CD4-positive, CD25-positive, alpha-beta regulatory T cell (primary cell): ENCODE measurements at regions not wholly inside any gene's neighbourhood (a gene's known extent, or its start where the extent isn't known, plus 50 kb on each side); places are given as distances from the start of the nearest gene placed in this dataset.
A peak's percentile ranks its signal among the peaks of the same experiment; 100 is the strongest.
"Not testable (repeated sequence)": the region's sequence is repeated elsewhere in the genome, so short reads cannot be mapped to it uniquely, and the experiment has no call there.

Experiments used
- ATAC-seq, 2 donors: fragments of 150-1000 bp; cut with Tn5 transposase; one replicate each; pipeline ENCODE4 v1.10.0; 2021; ENCODE audit warnings: low read depth in 2 of 2, moderate number of reproducible peaks in 2 of 2, moderate library complexity in 1 of 2
- DNase-seq, 3 donors: peaks; one replicate each; pipeline versions ENCODE4 v3.0.0 to v3.0.0-alpha.2; 2012 to 2022; ENCODE audit warnings: mixed read lengths in 1 of 3
- H3K27ac ChIP-seq: one replicate; pipeline ENCODE4 v1.7.0; 2013; ENCODE audit warnings: mild to moderate bottlenecking, low read length; ENCODE audit not compliant: insufficient read depth, poor library complexity, severe bottlenecking
- H3K27me3 ChIP-seq: one replicate; pipeline ENCODE4 v1.7.0; 2013; ENCODE audit warnings: low read length; ENCODE audit not compliant: control insufficient read depth, insufficient read depth
- H3K36me3 ChIP-seq: one replicate; pipeline ENCODE4 v1.7.0; 2013; ENCODE audit warnings: mild to moderate bottlenecking, low read length, moderate library complexity; ENCODE audit not compliant: control insufficient read depth, insufficient read depth
- H3K4me1 ChIP-seq: 2 replicates; pipeline ENCODE4 v1.7.0; 2013; ENCODE audit warnings: mild to moderate bottlenecking, low read length; ENCODE audit not compliant: insufficient read depth, control insufficient read depth, poor library complexity, severe bottlenecking
- H3K4me3 ChIP-seq: one replicate; pipeline ENCODE4 v1.7.0; 2013; ENCODE audit warnings: low read depth, mild to moderate bottlenecking, low read length, moderate library complexity
- H3K9me3 ChIP-seq, 2 experiments: 1 replicate in 1 of 2; 2 replicates in 1 of 2; pipeline ENCODE4 v1.7.0; 2013; ENCODE audit warnings: low read length in 2 of 2, mild to moderate bottlenecking in 1 of 2, moderate library complexity in 1 of 2; ENCODE audit not compliant: control insufficient read depth in 2 of 2
- H3K27ac Mint-ChIP-seq, 3 donors: one replicate each; pipeline ENCODE4 v1.8.0; 2020 to 2022; ENCODE audit warnings: mild to moderate bottlenecking in 3 of 3, mixed read lengths in 3 of 3, moderate library complexity in 2 of 3
- H3K27me3 Mint-ChIP-seq: one replicate; pipeline ENCODE4 v1.8.0; 2022; ENCODE audit warnings: mild to moderate bottlenecking, mixed read lengths
- H3K36me3 Mint-ChIP-seq: one replicate; pipeline ENCODE4 v1.8.0; 2020; ENCODE audit warnings: mixed read lengths
- H3K4me1 Mint-ChIP-seq, 4 donors: one replicate each; pipeline ENCODE4 v1.8.0; 2020 to 2022; ENCODE audit warnings: mixed read lengths in 4 of 4, mild to moderate bottlenecking in 1 of 4
- H3K4me3 Mint-ChIP-seq, 4 donors: one replicate each; pipeline ENCODE4 v1.8.0; 2020 to 2022; ENCODE audit warnings: mild to moderate bottlenecking in 4 of 4, mixed read lengths in 4 of 4, moderate library complexity in 3 of 4
- H3K9me3 Mint-ChIP-seq, 7 donors: one replicate each; pipeline ENCODE4 v1.8.0; 2020 to 2022; ENCODE audit warnings: mixed read lengths in 7 of 7, mild to moderate bottlenecking in 3 of 7, moderate library complexity in 2 of 7

GRCh38 chr16:21506857-21507456, 92.4 kb upstream of the METTL9 start:
- H3K36me3 ChIP-seq, H3K9me3 Mint-ChIP-seq, H3K27me3 Mint-ChIP-seq, H3K27me3 ChIP-seq, H3K9me3 ChIP-seq: not testable (repeated sequence)
- peak overlapping the region; percentile 94 to 96 (median 96) for H3K27ac Mint-ChIP-seq
- DNase-seq (peak in 2 of 3 donors; percentile 67 to 91), ATAC-seq (peak; percentile 78 to 79)
- peaks cover 24% of the 10 kb centered on the region for H3K4me1 ChIP-seq
- peak overlapping the region; percentile 87 to 98 (median 91) for H3K4me3 Mint-ChIP-seq
- H3K4me1 Mint-ChIP-seq = peaks cover 4 to 77% (median 35%) of the 10 kb centered on the region in 4 donors
- peak overlapping the region; percentile 53 for H3K4me3 ChIP-seq
- H3K27ac ChIP-seq = peak overlapping the region; percentile 78
- peaks cover 13% of the 10 kb centered on the region for H3K36me3 Mint-ChIP-seq

DNA sequence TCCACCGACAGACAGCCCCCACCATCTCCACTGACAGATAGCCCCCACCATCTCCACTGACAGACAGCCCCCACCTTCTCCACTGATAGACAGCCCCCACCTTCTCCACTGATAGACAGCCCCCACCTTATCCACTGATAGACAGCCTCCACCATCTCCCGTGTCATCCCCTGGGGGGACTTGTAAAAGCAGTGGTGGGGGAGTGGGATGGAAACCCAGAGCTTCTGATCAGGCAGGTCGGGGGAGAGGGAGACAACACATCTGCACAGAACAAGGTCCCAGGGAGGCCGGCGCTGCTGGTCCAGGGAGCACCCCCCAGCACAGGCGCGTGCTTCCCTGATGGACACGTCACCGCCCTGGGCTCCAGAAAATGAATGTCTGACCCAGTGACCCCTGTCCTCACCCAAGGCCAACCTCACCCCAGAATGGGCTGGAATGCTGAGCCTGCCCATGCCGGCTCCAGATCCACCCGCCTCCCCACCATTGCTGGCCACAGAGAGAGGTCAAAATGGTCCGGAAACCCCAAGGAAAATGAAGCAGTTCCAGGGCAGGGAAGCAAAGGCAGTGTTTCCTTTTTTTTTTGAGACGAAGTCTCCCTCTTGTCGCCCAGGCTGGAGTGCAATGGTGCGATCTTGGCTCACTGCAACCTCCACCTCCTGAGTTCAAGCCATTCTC, 91.6 kb upstream of the METTL9 start:
- Mint-ChIP-seq H3K4me1 (peaks cover 4 to 80% (median 35%) of the 10 kb centered on the region in 4 donors), H3K36me3 (peaks cover 13% of the 10 kb centered on the region), H3K27ac (peak overlapping the region; percentile 94 to 96 (median 96)), H3K4me3 (peak overlapping the region; percentile 87 to 92 (median 88))
- ATAC-seq, H3K9me3 Mint-ChIP-seq, H3K9me3 ChIP-seq, H3K4me3 ChIP-seq, H3K36me3 ChIP-seq, DNase-seq, H3K27me3 ChIP-seq, H3K27me3 Mint-ChIP-seq: not testable (repeated sequence)
- H3K27ac ChIP-seq = peak overlapping the region; percentile 78
- peaks cover 21% of the 10 kb centered on the region for H3K4me1 ChIP-seq

GRCh38 chr16:21508661-21509436, 90.5 kb upstream of the METTL9 start:
- H3K9me3 Mint-ChIP-seq, H3K27me3 Mint-ChIP-seq, H3K9me3 ChIP-seq, ATAC-seq, H3K4me3 ChIP-seq, H3K36me3 Mint-ChIP-seq, H3K27me3 ChIP-seq, DNase-seq, H3K36me3 ChIP-seq: not testable (repeated sequence)
- peaks cover 4 to 79% (median 35%) of the 10 kb centered on the region in 4 donors for H3K4me1 Mint-ChIP-seq
- peaks cover 27% of the 10 kb centered on the region for H3K4me1 ChIP-seq
- H3K4me3 Mint-ChIP-seq = peak overlapping the region; percentile 82 to 92 (median 87)
- H3K27ac Mint-ChIP-seq = peak overlapping the region; percentile 94 to 96 (median 96)
- H3K27ac ChIP-seq = peak overlapping the region; percentile 44

- not testable (repeated sequence) for H3K27me3 ChIP-seq, H3K27ac ChIP-seq, H3K9me3 ChIP-seq, H3K36me3 ChIP-seq, H3K4me3 ChIP-seq, ATAC-seq, H3K9me3 Mint-ChIP-seq, H3K27me3 Mint-ChIP-seq, H3K36me3 Mint-ChIP-seq, DNase-seq
- Mint-ChIP-seq H3K4me1 (peaks cover 4 to 81% (median 39%) of the 10 kb centered on the region in 4 donors), H3K27ac (peak overlapping the region; percentile 91 to 96 (median 94)), H3K4me3 (peak overlapping the region in 3 of 4 donors; percentile 51 to 87 (median 76))
- peaks cover 32% of the 10 kb centered on the region for H3K4me1 ChIP-seq
Measured at GRCh38 chr16:21509437-21510086, 89.8 kb upstream of the METTL9 start.

- not testable (repeated sequence) for H3K27me3 ChIP-seq, ATAC-seq, H3K27ac ChIP-seq, H3K36me3 ChIP-seq, H3K4me3 ChIP-seq, H3K9me3 ChIP-seq, H3K9me3 Mint-ChIP-seq, DNase-seq, H3K27me3 Mint-ChIP-seq
- peaks cover 11% of the 10 kb centered on the region for H3K36me3 Mint-ChIP-seq
- peaks cover 39% of the 10 kb centered on the region for H3K4me1 ChIP-seq
- H3K27ac Mint-ChIP-seq = peak overlapping the region in 2 of 3 donors; percentile 66 to 94
- H3K4me1 Mint-ChIP-seq = peaks cover 8 to 87% (median 46%) of the 10 kb centered on the region in 4 donors
- peak overlapping the region in 3 of 4 donors; percentile 49 to 87 (median 54) for H3K4me3 Mint-ChIP-seq
Measured at GRCh38 chr16:21510869-21511255, 88.5 kb upstream of the METTL9 start.

DNA sequence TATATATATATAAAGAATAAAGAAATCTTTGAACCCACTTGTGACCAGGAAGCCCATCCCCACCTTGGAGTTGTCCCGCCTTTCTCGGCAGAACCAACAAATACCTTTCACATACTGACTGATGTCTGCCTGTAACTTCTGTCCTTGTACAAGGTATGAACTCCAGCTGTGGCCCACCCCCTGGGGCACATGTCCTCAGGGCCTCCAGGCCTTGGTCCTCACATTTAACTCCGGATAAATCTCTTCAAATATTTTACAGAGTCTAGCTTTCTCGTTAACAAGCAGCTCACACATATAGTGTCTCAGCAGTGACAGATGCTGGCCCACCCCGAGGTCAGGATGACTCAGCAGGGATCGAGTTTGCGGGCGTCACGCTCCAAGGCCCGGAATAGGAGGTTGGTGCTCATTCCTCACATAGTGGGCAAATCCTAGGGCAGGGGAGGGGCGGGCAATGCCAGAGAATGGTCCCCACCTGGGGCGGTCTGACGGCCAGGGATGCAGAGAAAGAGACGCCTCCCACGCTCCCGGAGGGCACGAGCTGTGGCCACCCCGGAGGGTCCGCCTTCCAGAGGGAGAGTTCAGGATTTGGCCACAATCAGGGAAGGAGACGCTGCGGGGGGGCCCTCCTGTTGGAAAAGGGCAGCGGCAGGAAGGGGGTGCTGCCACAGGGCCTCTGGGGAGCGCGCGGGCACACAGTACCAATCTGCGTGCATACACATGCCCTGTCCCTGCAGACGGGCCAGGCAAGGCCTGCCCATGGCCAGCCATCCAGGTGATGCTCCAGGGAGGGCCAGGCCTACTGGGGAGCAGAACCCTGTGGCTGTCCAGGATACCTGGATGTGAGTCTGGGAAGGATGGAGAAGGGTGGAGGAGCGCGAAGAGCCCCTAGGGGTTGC, 87.8 kb upstream of the METTL9 start:
- not testable (repeated sequence) for DNase-seq, H3K27me3 ChIP-seq, H3K9me3 Mint-ChIP-seq, H3K36me3 ChIP-seq, H3K27ac ChIP-seq, H3K4me3 ChIP-seq, ATAC-seq, H3K9me3 ChIP-seq, H3K27me3 Mint-ChIP-seq
- Mint-ChIP-seq H3K36me3 (peaks cover 13% of the 10 kb centered on the region), H3K4me3 (peak overlapping the region in 2 of 4 donors; percentile 10 to 87), H3K27ac (peak overlapping the region; percentile 29 to 91 (median 82)), H3K4me1 (peaks cover 10 to 87% (median 46%) of the 10 kb centered on the region in 4 donors)
- H3K4me1 ChIP-seq = peaks cover 39% of the 10 kb centered on the region
